Tibial nerve (tissue), 4 donors: ENCODE measurements at regions not wholly inside any gene's neighbourhood (a gene's known extent, or its start where the extent isn't known, plus 50 kb on each side); places are given as distances from the start of the nearest gene placed in this dataset.

Source experiments
- DNase-seq, 2 donors: peaks; one replicate each; pipeline ENCODE4 v3.0.0-alpha.2; 2019; ENCODE audit warnings: low spot score in 2 of 2
- H3K27ac ChIP-seq, 4 donors: fragments of 200-600 bp; sonication (generic) in 3 of 4; one replicate each; pipeline ENCODE4 v1.5.1; 2017 to 2019; ENCODE audit warnings: mild to moderate bottlenecking in 1 of 4
- H3K27me3 ChIP-seq, 2 donors: fragments of 200-600 bp; sonication (generic) in 1 of 2; one replicate each; pipeline versions ENCODE4 v1.5.1 to v1.6.0; 2017 to 2019
- H3K36me3 ChIP-seq, 3 donors: fragments of 200-600 bp; sonication (generic); one replicate each; pipeline ENCODE4 v1.5.1; 2018 to 2019
- H3K4me1 ChIP-seq, 4 donors: fragments of 200-600 bp; sonication (generic) in 3 of 4; one replicate each; pipeline ENCODE4 v1.5.1; 2017 to 2019
- H3K4me3 ChIP-seq, 4 donors: fragments of 200-600 bp; sonication (generic) in 3 of 4; one replicate each; pipeline ENCODE4 v1.5.1; 2017 to 2019; ENCODE audit warnings: mild to moderate bottlenecking in 1 of 4, moderate library complexity in 1 of 4
- H3K9me3 ChIP-seq, 4 donors: fragments of 200-600 bp; sonication (generic) in 3 of 4; one replicate each; pipeline ENCODE4 v1.5.1; 2017 to 2019
- EP300 ChIP-seq, 2 donors: sonication (generic); formaldehyde crosslinking; IDR thresholded peaks; one replicate each; pipeline ENCODE4 v1.6.1; 2017; ENCODE audit warnings: antibody characterized with exemption in 2 of 2, mild to moderate bottlenecking in 1 of 2
- POLR2A ChIP-seq, 2 donors: fragments of 450-650 bp; IDR thresholded peaks; one replicate each; pipeline ENCODE4 v1.6.1; 2017; ENCODE audit warnings: antibody characterized with exemption in 2 of 2, mild to moderate bottlenecking in 2 of 2, moderate library complexity in 2 of 2
- WGBS, 2 donors: methylation state at CpG; one replicate each; pipeline ENCODE4 v1.1.5; 2018; 5-methylcytosine and 5-hydroxymethylcytosine counted together
- TF ChIP-seq, protein P1 (sequence below), 5 experiments: fragments of 200-600 bp in 3 of 5; fragments of 450-650 bp in 2 of 5; sonication (generic) in 3 of 5; IDR thresholded peaks; one replicate each; pipeline ENCODE4 v1.5.1; 2016 to 2019; ENCODE audit warnings: antibody characterized with exemption in 5 of 5, mild to moderate bottlenecking in 3 of 5, moderate library complexity in 2 of 5

DNA sequence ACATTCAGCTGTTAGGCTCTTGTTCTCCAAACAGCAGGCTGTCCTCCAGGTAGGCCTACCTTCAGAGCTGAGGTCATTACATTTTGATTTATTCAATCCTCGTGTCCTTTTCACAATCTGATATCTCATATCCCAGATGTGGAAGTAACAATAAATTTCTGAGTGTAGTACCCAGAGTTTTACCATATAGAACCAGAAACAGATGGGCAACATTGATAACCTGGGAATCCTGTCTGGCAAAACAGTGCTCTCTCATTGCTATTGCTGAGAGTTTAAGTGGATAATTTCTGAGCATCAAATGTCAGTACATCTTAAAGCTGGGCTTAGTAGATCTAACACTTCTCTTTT is 1007.8 kb downstream of the REEP3 start:
- Histone ChIP-seq H3K4me1 (no peaks in the 10 kb centered on the region), H3K27me3 (no peaks in the 10 kb centered on the region), H3K4me3 (no peak overlapping the region), H3K36me3 (no peaks in the 10 kb centered on the region), H3K9me3 (no peaks in the 10 kb centered on the region), H3K27ac (no peak overlapping the region)
- 35 to 55% methylated on average over 1 of the region's 1 CpG for WGBS, 2 donors
- no peak for DNase-seq
- no peak for TF ChIP-seq POLR2A (IDR thresholded peaks at IDR 0.05)
- no peak for TF ChIP-seq EP300 (IDR thresholded peaks at IDR 0.05)
- TF ChIP-seq, protein P1, sequence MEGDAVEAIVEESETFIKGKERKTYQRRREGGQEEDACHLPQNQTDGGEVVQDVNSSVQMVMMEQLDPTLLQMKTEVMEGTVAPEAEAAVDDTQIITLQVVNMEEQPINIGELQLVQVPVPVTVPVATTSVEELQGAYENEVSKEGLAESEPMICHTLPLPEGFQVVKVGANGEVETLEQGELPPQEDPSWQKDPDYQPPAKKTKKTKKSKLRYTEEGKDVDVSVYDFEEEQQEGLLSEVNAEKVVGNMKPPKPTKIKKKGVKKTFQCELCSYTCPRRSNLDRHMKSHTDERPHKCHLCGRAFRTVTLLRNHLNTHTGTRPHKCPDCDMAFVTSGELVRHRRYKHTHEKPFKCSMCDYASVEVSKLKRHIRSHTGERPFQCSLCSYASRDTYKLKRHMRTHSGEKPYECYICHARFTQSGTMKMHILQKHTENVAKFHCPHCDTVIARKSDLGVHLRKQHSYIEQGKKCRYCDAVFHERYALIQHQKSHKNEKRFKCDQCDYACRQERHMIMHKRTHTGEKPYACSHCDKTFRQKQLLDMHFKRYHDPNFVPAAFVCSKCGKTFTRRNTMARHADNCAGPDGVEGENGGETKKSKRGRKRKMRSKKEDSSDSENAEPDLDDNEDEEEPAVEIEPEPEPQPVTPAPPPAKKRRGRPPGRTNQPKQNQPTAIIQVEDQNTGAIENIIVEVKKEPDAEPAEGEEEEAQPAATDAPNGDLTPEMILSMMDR (IDR thresholded peaks at IDR 0.05) = no peak

DNA sequence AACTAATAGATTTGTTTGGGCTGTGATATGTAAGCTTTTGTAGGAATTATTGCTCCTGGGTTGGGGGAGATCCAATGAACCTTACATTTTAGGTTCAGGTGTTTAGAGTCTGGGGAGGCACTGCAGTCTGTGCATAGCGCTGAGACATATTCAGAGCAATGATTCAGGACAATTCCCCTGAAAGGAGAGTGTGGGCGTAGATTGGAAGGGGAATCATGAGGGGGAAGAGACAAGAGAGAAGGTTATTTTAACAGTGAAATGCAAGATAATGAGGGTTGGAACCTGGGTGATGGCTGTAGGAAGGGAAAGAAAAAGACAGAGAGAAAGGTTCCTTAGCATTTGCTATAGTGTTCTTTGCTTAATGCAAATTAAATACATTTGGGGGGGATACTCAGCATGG is 1013.4 kb downstream of the REEP3 start:
- Histone ChIP-seq H3K36me3 (no peaks in the 10 kb centered on the region), H3K4me1 (no peaks in the 10 kb centered on the region), H3K27me3 (no peaks in the 10 kb centered on the region), H3K9me3 (no peaks in the 10 kb centered on the region), H3K27ac (no peak overlapping the region), H3K4me3 (no peak overlapping the region)
- WGBS, 2 donors = 73 to 74% methylated on average over 2 of the region's 2 CpGs
- TF ChIP-seq, protein P1 (IDR thresholded peaks at IDR 0.05) = no peak
- TF ChIP-seq POLR2A (IDR thresholded peaks at IDR 0.05) = no peak
- no peak for TF ChIP-seq EP300 (IDR thresholded peaks at IDR 0.05)
- no peak for DNase-seq

DNA sequence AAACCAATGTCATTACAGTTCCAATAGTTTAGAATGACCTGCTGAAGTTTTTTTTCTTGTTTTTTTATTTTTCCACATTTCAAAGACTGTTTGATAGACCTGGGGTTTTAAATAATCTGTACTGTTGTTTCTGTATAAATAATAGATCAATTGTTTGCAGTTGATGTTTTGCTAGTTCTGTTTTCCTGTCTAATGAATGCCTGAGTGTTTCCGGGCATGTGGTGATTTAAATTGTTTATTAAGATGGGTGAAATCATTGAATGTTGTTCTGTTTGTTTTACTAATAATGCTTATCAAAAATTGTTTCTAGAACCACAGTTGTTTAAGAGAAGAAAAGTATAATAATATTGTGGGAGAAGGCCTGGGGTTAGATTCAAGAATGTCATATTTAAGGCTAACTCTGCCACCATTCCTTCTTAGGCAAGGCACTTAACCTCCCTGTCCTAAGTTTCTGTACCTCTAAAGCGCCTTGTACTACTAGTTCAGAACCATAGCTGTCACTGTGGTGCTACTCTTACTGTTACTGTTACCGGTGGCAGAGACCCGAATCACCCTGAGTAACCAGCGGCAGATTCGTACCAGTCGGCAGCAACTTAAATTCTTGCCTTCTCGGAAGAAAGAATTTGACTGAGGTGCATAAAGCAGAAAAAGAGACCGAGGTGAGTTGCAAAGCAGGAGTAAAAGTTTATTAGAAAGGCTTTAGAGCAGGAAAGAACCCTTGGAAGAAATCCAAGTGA is 1014.1 kb downstream of the REEP3 start:
- no peaks in the 10 kb centered on the region for H3K4me1 ChIP-seq
- no peaks in the 10 kb centered on the region for H3K27me3 ChIP-seq
- WGBS, 2 donors = 81 to 83% methylated on average over 9 of the region's 9 CpGs
- H3K27ac ChIP-seq = no peak overlapping the region
- H3K9me3 ChIP-seq = no peaks in the 10 kb centered on the region
- DNase-seq = no peak
- TF ChIP-seq POLR2A (IDR thresholded peaks at IDR 0.05) = no peak
- no peak for TF ChIP-seq EP300 (IDR thresholded peaks at IDR 0.05)
- TF ChIP-seq, protein P1 (IDR thresholded peaks at IDR 0.05) = no peak
- no peaks in the 10 kb centered on the region for H3K36me3 ChIP-seq
- H3K4me3 ChIP-seq = no peak overlapping the region

DNA sequence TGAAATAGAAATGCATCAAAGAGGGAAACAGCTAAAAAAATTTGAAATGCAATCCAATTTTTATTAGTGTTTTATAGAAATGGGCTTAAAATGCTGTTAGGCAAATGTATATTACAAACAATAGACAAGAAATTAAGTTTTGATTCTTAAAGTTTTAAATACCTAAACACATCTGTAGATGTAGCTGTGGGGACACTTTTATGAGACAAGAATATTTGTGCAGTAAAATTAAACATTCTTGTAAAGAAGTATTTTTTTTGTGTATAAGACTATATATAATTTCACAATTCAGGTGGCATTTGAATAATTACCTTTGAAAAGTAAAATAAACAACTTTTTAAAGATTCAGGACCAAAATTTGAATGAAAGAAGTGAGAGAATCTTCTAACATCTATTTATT is 1015.9 kb downstream of the REEP3 start:
- TF ChIP-seq, protein P1 (IDR thresholded peaks at IDR 0.05) = no peak
- no peak for TF ChIP-seq EP300 (IDR thresholded peaks at IDR 0.05)
- no peak for TF ChIP-seq POLR2A (IDR thresholded peaks at IDR 0.05)
- H3K9me3 ChIP-seq = no peaks in the 10 kb centered on the region
- no peaks in the 10 kb centered on the region for H3K4me1 ChIP-seq
- no peaks in the 10 kb centered on the region for H3K36me3 ChIP-seq
- H3K27me3 ChIP-seq = no peaks in the 10 kb centered on the region
- H3K27ac ChIP-seq = no peak overlapping the region
- DNase-seq = no peak
- H3K4me3 ChIP-seq = no peak overlapping the region

DNA sequence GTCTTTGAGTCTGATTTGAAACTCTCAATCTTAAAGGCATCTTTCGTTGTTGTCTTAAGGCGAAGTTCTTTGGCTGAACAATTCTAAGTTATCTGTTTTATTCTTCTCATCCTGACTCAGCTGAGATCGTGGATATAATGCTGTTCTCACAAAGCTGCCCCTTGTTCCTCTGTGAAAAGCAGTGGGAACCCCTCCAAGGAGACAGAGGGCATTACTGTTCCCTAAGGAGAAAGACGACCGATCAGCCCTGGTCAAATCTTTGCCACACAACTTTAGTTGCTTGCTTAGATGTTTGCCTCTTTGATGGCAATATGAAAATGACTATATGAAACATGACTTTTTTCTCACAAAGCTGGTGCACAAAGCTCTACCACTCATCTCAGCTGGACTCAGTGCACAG is 1016.7 kb downstream of the REEP3 start:
- 40 to 46% methylated on average over 5 of the region's 5 CpGs for WGBS, 2 donors

More for the DNA sequence above, 1016.7 kb downstream of the REEP3 start:
- H3K4me3 ChIP-seq = no peak overlapping the region
- no peak for DNase-seq
- TF ChIP-seq EP300 (IDR thresholded peaks at IDR 0.05) = no peak
- TF ChIP-seq, protein P1 (IDR thresholded peaks at IDR 0.05) = no peak
- no peaks in the 10 kb centered on the region for H3K9me3 ChIP-seq
- H3K27ac ChIP-seq = no peak overlapping the region
- no peaks in the 10 kb centered on the region for H3K27me3 ChIP-seq
- H3K4me1 ChIP-seq = no peaks in the 10 kb centered on the region
- no peaks in the 10 kb centered on the region for H3K36me3 ChIP-seq
